ENCODE measurements at regions not wholly inside any gene's neighbourhood (a gene's known extent, or its start where the extent isn't known, plus 50 kb on each side); places are given as distances from the start of the nearest gene placed in this dataset.

- H3K9me3 ChIP-seq (ENCODE audit: control insufficient read depth in 1 of 2, insufficient read depth in 1 of 2, low read length in 2 of 2): no peaks in the 10 kb centered on the region
- Mint-ChIP-seq H3K4me1 (ENCODE audit: low read depth) (peaks cover 10% of the 10 kb centered on the region), H3K9me3 (no peaks in the 10 kb centered on the region), H3K4me3 (no peak overlapping the region), H3K36me3 (ENCODE audit: low read depth) (no peaks in the 10 kb centered on the region), H3K27ac (no peak overlapping the region), H3K27me3 (no peaks in the 10 kb centered on the region)
- no peak for DNase-seq
- intact Hi-C loops (cut with DNase I, micrococcal nuclease): no loop called here
- TF ChIP-seq CTCF (IDR thresholded peaks at IDR 0.05): no peak
- no peak overlapping the region for H3K27ac ChIP-seq (ENCODE audit: low read depth in 1 of 2, low read length in 2 of 2)
- H3K4me1 ChIP-seq (ENCODE audit: insufficient read depth, low read length): peaks cover 4% of the 10 kb centered on the region
- no peak for ATAC-seq (ENCODE audit: poor library complexity)
- H3K27me3 ChIP-seq (ENCODE audit: control insufficient read depth in 1 of 2, insufficient read depth in 2 of 2, low read length in 2 of 2): no peaks in the 10 kb centered on the region
- H3K36me3 ChIP-seq (ENCODE audit: insufficient read depth, low read length): no peaks in the 10 kb centered on the region
- CTCF ChIA-PET: interaction anchor here (0.7 kb wide), 1 partner anchor 172 kb away, joined by 4 read pairs; no protein-coding TSS in a partner anchor
- H3K4me3 ChIP-seq (ENCODE audit: low read length): no peak overlapping the region
- POLR2A ChIA-PET: no interaction called here
Observed at GRCh38 chr6:149254253-149254652, 63.3 kb upstream of the TAB2 start.

GRCh38 chr6:149259753-149260152 is 57.8 kb upstream of the TAB2 start:
- Histone ChIP-seq H3K9me3 (ENCODE audit: control insufficient read depth in 1 of 2, insufficient read depth in 1 of 2, low read length in 2 of 2) (no peaks in the 10 kb centered on the region), H3K4me1 (ENCODE audit: insufficient read depth, low read length) (peaks cover 23% of the 10 kb centered on the region), H3K4me3 (ENCODE audit: low read length) (no peak overlapping the region), H3K27me3 (ENCODE audit: control insufficient read depth in 1 of 2, insufficient read depth in 2 of 2, low read length in 2 of 2) (no peaks in the 10 kb centered on the region), H3K36me3 (ENCODE audit: insufficient read depth, low read length) (no peaks in the 10 kb centered on the region), H3K27ac (ENCODE audit: low read depth in 1 of 2, low read length in 2 of 2) (no peak overlapping the region)
- peaks cover 38% of the 10 kb centered on the region for H3K4me1 Mint-ChIP-seq (ENCODE audit: low read depth)
- CTCF ChIA-PET: no interaction called here
- H3K9me3 Mint-ChIP-seq: no peaks in the 10 kb centered on the region
- intact Hi-C loops (cut with DNase I, micrococcal nuclease): no loop called here
- no peak overlapping the region for H3K4me3 Mint-ChIP-seq
- H3K27ac Mint-ChIP-seq: no peak overlapping the region
- POLR2A ChIA-PET: no interaction called here
- H3K36me3 Mint-ChIP-seq (ENCODE audit: low read depth): no peaks in the 10 kb centered on the region
- DNase-seq (peak in 3 of 14 experiments; percentile 23 to 67 (median 49)), ATAC-seq (ENCODE audit: poor library complexity) (no peak)
- H3K27me3 Mint-ChIP-seq: no peaks in the 10 kb centered on the region
- no peak for TF ChIP-seq CTCF (IDR thresholded peaks at IDR 0.05)

GRCh38 chr6:149260214-149260874 is 57.2 kb upstream of the TAB2 start:
- no peak for DNase-seq
- no peaks in the 10 kb centered on the region for H3K36me3 ChIP-seq (ENCODE audit: insufficient read depth, low read length)
- intact Hi-C loops (cut with DNase I, micrococcal nuclease): no loop called here
- no peak for TF ChIP-seq CTCF (IDR thresholded peaks at IDR 0.05)
- Mint-ChIP-seq H3K27ac (no peak overlapping the region), H3K9me3 (no peaks in the 10 kb centered on the region), H3K4me1 (ENCODE audit: low read depth) (peaks cover 43% of the 10 kb centered on the region), H3K4me3 (no peak overlapping the region), H3K27me3 (no peaks in the 10 kb centered on the region), H3K36me3 (ENCODE audit: low read depth) (no peaks in the 10 kb centered on the region)
- POLR2A ChIA-PET: interaction anchor here (1.1 kb wide), 1 partner anchor 61 kb away, joined by 3 read pairs; no protein-coding TSS in a partner anchor
- H3K4me1 ChIP-seq (ENCODE audit: insufficient read depth, low read length): peaks cover 28% of the 10 kb centered on the region
- no peak overlapping the region for H3K27ac ChIP-seq (ENCODE audit: low read depth in 1 of 2, low read length in 2 of 2)
- no peaks in the 10 kb centered on the region for H3K9me3 ChIP-seq (ENCODE audit: control insufficient read depth in 1 of 2, insufficient read depth in 1 of 2, low read length in 2 of 2)
- ATAC-seq (ENCODE audit: poor library complexity): no peak
- no peaks in the 10 kb centered on the region for H3K27me3 ChIP-seq (ENCODE audit: control insufficient read depth in 1 of 2, insufficient read depth in 2 of 2, low read length in 2 of 2)
- no peak overlapping the region for H3K4me3 ChIP-seq (ENCODE audit: low read length)
- CTCF ChIA-PET: interaction anchor here (1.6 kb wide), 1 partner anchor 11 kb away, joined by 6 read pairs; no protein-coding TSS in a partner anchor

All from CD4-positive, alpha-beta T cell (primary cell).